WTC11 (cell line): ENCODE measurements at regions not wholly inside any gene's neighbourhood (a gene's known extent, or its start where the extent isn't known, plus 50 kb on each side); places are given as distances from the start of the nearest gene placed in this dataset.

Experiments used
- ATAC-seq: fragments of 200-7000 bp; cut with Tn5 transposase; 2 replicates; pipeline ENCODE4 v1.10.0; 2021; ENCODE audit warnings: mild to moderate bottlenecking, moderate library complexity
- CTCF ChIA-PET: fragments of 300-600 bp; sonication (Branson Sonifier 250); formaldehyde crosslinking; loops from one replicate; lab custom pipeline; 2021; ENCODE audit warnings: antibody characterized with exemption; lab: Charles Lee
- POLR2A ChIA-PET: fragments of 350-600 bp; sonication (Branson Sonifier 250); formaldehyde crosslinking; loops from one replicate; lab custom pipeline; 2021; ENCODE audit warnings: antibody characterized with exemption; lab: Charles Lee
- DNase-seq: peaks from one replicate; pipeline ENCODE4 v3.0.0; 2021; ENCODE audit warnings: low spot score
- H3K27ac Mint-ChIP-seq: 2 replicates; pipeline ENCODE4 v1.8.0; 2021; ENCODE audit warnings: mixed read lengths
- H3K27me3 Mint-ChIP-seq: 2 replicates; pipeline ENCODE4 v1.8.0; 2021; ENCODE audit warnings: low read depth, mild to moderate bottlenecking, moderate library complexity, mixed read lengths
- H3K36me3 Mint-ChIP-seq: 2 replicates; pipeline ENCODE4 v1.8.0; 2021; ENCODE audit warnings: mixed read lengths
- H3K4me1 Mint-ChIP-seq: 2 replicates; pipeline ENCODE4 v1.8.0; 2022; ENCODE audit warnings: mixed read lengths
- H3K4me3 Mint-ChIP-seq: 2 replicates; pipeline ENCODE4 v1.8.0; 2021; ENCODE audit warnings: mild to moderate bottlenecking, moderate library complexity, mixed read lengths
- H3K9me3 Mint-ChIP-seq: 2 replicates; pipeline ENCODE4 v1.8.0; 2021; ENCODE audit warnings: mixed read lengths
- ELF4 ChIP-seq: sonication (generic); formaldehyde crosslinking; IDR thresholded peaks from 2 replicates; pipeline ENCODE4 v1.8.1; 2022; ENCODE audit warnings: low read depth, mild to moderate bottlenecking, moderate library complexity, missing genetic modification reagents
- FOXJ3 ChIP-seq: sonication (generic); formaldehyde crosslinking; IDR thresholded peaks from 2 replicates; pipeline ENCODE4 v1.9.0; 2021; ENCODE audit warnings: missing genetic modification reagents, mild to moderate bottlenecking, borderline replicate concordance
- FOXP1 ChIP-seq: sonication (generic); formaldehyde crosslinking; IDR thresholded peaks from 2 replicates; pipeline ENCODE4 v1.8.0; 2022; ENCODE audit warnings: missing genetic modification reagents, mild to moderate bottlenecking, moderate library complexity, borderline replicate concordance
- NR1H2 ChIP-seq: sonication (generic); formaldehyde crosslinking; IDR thresholded peaks from 2 replicates; pipeline ENCODE4 v1.9.0; 2021; ENCODE audit warnings: mild to moderate bottlenecking, moderate library complexity, missing genetic modification reagents
- NR3C1 ChIP-seq: sonication (generic); formaldehyde crosslinking; conservative IDR thresholded peaks from 2 replicates; pipeline ENCODE4 v1.8.1; 2023; ENCODE audit warnings: low read depth, mild to moderate bottlenecking, missing genetic modification reagents
- PREB ChIP-seq: sonication (generic); formaldehyde crosslinking; IDR thresholded peaks from 2 replicates; pipeline ENCODE4 v1.8.1; 2022; ENCODE audit warnings: mild to moderate bottlenecking, missing genetic modification reagents, moderate library complexity, borderline replicate concordance
- PRRX2 ChIP-seq: fragments of 250-450 bp; sonication (Bioruptor Pico); IDR thresholded peaks from 2 replicates; pipeline ENCODE4 v1.8.0; 2021; ENCODE audit warnings: mild to moderate bottlenecking
- ZMAT4 ChIP-seq: fragments of 250-450 bp; sonication (Bioruptor Pico); IDR thresholded peaks from 2 replicates; pipeline ENCODE4 v1.9.0; 2021; ENCODE audit warnings: mild to moderate bottlenecking
- ZNF232 ChIP-seq: sonication (generic); formaldehyde crosslinking; IDR thresholded peaks from 2 replicates; pipeline ENCODE4 v1.8.0; 2022; ENCODE audit warnings: mild to moderate bottlenecking, missing genetic modification reagents
- ZNF263 ChIP-seq: sonication (generic); formaldehyde crosslinking; IDR thresholded peaks from 2 replicates; pipeline ENCODE4 v1.8.1; 2022; ENCODE audit warnings: low read depth, mild to moderate bottlenecking, moderate library complexity, missing genetic modification reagents
- ZNF416 ChIP-seq: fragments of 250-450 bp; sonication (Bioruptor Pico); IDR thresholded peaks from 2 replicates; pipeline ENCODE4 v1.9.0; 2021; ENCODE audit warnings: mild to moderate bottlenecking, inconsistent platforms
- TF ChIP-seq, protein P1 (sequence below): sonication (generic); formaldehyde crosslinking; IDR thresholded peaks from 2 replicates; pipeline ENCODE4 v1.8.1; 2022; ENCODE audit warnings: low read depth, missing genetic modification reagents, borderline replicate concordance
- TF ChIP-seq, protein P2 (sequence below): sonication (generic); formaldehyde crosslinking; IDR thresholded peaks from 2 replicates; pipeline ENCODE4 v1.8.0; 2022; ENCODE audit warnings: mild to moderate bottlenecking, missing genetic modification reagents
- TF ChIP-seq, protein P3 (sequence below): sonication (generic); formaldehyde crosslinking; IDR thresholded peaks from 2 replicates; pipeline ENCODE4 v1.8.1; 2023; ENCODE audit warnings: mild to moderate bottlenecking, missing genetic modification reagents
- TF ChIP-seq, protein P4 (sequence below): sonication (generic); formaldehyde crosslinking; IDR thresholded peaks from 2 replicates; pipeline ENCODE4 v1.8.0; 2023; ENCODE audit warnings: mild to moderate bottlenecking, missing genetic modification reagents
- TF ChIP-seq, protein P5 (sequence below): sonication (generic); formaldehyde crosslinking; IDR thresholded peaks from 2 replicates; pipeline ENCODE4 v1.8.0; 2022; ENCODE audit warnings: missing genetic modification reagents

DNA sequence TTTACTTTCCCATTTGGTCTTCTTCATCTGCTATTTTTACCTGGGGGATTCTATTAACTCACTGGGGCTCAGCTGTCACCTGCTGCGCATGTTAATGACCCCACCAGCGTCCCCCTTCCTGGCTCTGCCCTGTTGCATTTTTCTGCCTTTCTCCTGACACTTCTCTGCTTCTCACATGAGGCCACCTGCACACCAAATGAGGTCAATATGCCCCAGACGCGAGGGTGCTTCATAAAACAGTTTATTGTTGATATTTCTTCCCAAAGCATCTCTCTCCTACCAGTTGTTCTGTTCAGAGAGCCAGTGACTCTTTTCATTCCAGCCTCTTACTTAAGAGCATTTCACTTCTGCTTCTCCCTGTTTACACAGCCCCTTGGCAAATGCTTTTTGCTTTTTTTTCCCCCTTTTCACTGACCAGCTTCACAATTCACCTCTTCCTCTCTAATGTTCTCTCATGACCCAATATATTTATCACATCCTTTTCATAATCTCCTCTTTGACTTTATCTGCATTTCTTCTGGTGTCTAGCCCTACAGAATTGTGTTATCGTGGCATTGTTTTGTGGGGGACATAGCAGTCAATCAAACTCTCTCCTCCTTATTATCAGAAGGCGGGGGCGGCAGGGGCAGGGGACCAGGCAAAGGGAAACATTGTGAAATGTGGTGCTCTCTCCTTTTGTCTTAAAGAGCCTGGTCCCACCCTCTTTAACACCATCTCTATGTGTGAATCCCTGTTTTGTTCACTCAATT, 545.8 kb upstream of the CITED2 start:
- Mint-ChIP-seq H3K27me3 (no peaks in the 10 kb centered on the region), H3K36me3 (peaks cover under 1% of the 10 kb centered on the region; the same call in 1 of the 2 replicates), H3K9me3 (peaks cover 1% of the 10 kb centered on the region), H3K4me3 (no peak overlapping the region), H3K4me1 (peaks cover 32% of the 10 kb centered on the region), H3K27ac (0 out of 2 replicates have a peak overlapping the region, but pooled peaks have one; percentile 0)
- ChIA-PET CTCF (interaction anchor here (1.2 kb wide), 1 partner anchor 551 kb away, joined by 3 read pairs; no protein-coding TSS in a partner anchor), POLR2A (no interaction called here)
- no peak for DNase-seq
- ATAC-seq, result peak; percentile 71
- TF ChIP-seq NR1H2, result no peak
- TF ChIP-seq ZMAT4 (CRISPR knock-in tag), result no peak
- TF ChIP-seq, protein P1, sequence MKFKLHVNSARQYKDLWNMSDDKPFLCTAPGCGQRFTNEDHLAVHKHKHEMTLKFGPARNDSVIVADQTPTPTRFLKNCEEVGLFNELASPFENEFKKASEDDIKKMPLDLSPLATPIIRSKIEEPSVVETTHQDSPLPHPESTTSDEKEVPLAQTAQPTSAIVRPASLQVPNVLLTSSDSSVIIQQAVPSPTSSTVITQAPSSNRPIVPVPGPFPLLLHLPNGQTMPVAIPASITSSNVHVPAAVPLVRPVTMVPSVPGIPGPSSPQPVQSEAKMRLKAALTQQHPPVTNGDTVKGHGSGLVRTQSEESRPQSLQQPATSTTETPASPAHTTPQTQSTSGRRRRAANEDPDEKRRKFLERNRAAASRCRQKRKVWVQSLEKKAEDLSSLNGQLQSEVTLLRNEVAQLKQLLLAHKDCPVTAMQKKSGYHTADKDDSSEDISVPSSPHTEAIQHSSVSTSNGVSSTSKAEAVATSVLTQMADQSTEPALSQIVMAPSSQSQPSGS (CRISPR knock-in tag), result no peak
- no peak for TF ChIP-seq ZNF232 (CRISPR knock-in tag)
- TF ChIP-seq ELF4, result no peak
- no peak for TF ChIP-seq PRRX2 (CRISPR knock-in tag)
- no peak for TF ChIP-seq ZNF416 (CRISPR knock-in tag)
- TF ChIP-seq, protein P2, sequence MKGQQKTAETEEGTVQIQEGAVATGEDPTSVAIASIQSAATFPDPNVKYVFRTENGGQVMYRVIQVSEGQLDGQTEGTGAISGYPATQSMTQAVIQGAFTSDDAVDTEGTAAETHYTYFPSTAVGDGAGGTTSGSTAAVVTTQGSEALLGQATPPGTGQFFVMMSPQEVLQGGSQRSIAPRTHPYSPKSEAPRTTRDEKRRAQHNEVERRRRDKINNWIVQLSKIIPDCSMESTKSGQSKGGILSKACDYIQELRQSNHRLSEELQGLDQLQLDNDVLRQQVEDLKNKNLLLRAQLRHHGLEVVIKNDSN (CRISPR knock-in tag), result no peak
- TF ChIP-seq, protein P3, sequence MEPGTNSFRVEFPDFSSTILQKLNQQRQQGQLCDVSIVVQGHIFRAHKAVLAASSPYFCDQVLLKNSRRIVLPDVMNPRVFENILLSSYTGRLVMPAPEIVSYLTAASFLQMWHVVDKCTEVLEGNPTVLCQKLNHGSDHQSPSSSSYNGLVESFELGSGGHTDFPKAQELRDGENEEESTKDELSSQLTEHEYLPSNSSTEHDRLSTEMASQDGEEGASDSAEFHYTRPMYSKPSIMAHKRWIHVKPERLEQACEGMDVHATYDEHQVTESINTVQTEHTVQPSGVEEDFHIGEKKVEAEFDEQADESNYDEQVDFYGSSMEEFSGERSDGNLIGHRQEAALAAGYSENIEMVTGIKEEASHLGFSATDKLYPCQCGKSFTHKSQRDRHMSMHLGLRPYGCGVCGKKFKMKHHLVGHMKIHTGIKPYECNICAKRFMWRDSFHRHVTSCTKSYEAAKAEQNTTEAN, result no peak
- TF ChIP-seq, protein P4, sequence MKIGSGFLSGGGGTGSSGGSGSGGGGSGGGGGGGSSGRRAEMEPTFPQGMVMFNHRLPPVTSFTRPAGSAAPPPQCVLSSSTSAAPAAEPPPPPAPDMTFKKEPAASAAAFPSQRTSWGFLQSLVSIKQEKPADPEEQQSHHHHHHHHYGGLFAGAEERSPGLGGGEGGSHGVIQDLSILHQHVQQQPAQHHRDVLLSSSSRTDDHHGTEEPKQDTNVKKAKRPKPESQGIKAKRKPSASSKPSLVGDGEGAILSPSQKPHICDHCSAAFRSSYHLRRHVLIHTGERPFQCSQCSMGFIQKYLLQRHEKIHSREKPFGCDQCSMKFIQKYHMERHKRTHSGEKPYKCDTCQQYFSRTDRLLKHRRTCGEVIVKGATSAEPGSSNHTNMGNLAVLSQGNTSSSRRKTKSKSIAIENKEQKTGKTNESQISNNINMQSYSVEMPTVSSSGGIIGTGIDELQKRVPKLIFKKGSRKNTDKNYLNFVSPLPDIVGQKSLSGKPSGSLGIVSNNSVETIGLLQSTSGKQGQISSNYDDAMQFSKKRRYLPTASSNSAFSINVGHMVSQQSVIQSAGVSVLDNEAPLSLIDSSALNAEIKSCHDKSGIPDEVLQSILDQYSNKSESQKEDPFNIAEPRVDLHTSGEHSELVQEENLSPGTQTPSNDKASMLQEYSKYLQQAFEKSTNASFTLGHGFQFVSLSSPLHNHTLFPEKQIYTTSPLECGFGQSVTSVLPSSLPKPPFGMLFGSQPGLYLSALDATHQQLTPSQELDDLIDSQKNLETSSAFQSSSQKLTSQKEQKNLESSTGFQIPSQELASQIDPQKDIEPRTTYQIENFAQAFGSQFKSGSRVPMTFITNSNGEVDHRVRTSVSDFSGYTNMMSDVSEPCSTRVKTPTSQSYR (CRISPR knock-in tag), result no peak
- no peak for TF ChIP-seq ZNF263 (CRISPR knock-in tag)

- DNase-seq (no peak), ATAC-seq (no peak)
- H3K4me3 Mint-ChIP-seq, result no peak overlapping the region
- H3K4me1 Mint-ChIP-seq, result peaks cover 32% of the 10 kb centered on the region
- no peak overlapping the region for H3K27ac Mint-ChIP-seq
- ChIA-PET CTCF (interaction anchor here (1.2 kb wide), 1 partner anchor 550 kb away, joined by 3 read pairs; no protein-coding TSS in a partner anchor), POLR2A (no interaction called here)
- no peaks in the 10 kb centered on the region for H3K27me3 Mint-ChIP-seq
- H3K36me3 Mint-ChIP-seq, result peaks cover 9% of the 10 kb centered on the region
- peaks cover 9% of the 10 kb centered on the region for H3K9me3 Mint-ChIP-seq
- TF ChIP-seq PREB (CRISPR knock-in tag), result no peak
- TF ChIP-seq, protein P5, sequence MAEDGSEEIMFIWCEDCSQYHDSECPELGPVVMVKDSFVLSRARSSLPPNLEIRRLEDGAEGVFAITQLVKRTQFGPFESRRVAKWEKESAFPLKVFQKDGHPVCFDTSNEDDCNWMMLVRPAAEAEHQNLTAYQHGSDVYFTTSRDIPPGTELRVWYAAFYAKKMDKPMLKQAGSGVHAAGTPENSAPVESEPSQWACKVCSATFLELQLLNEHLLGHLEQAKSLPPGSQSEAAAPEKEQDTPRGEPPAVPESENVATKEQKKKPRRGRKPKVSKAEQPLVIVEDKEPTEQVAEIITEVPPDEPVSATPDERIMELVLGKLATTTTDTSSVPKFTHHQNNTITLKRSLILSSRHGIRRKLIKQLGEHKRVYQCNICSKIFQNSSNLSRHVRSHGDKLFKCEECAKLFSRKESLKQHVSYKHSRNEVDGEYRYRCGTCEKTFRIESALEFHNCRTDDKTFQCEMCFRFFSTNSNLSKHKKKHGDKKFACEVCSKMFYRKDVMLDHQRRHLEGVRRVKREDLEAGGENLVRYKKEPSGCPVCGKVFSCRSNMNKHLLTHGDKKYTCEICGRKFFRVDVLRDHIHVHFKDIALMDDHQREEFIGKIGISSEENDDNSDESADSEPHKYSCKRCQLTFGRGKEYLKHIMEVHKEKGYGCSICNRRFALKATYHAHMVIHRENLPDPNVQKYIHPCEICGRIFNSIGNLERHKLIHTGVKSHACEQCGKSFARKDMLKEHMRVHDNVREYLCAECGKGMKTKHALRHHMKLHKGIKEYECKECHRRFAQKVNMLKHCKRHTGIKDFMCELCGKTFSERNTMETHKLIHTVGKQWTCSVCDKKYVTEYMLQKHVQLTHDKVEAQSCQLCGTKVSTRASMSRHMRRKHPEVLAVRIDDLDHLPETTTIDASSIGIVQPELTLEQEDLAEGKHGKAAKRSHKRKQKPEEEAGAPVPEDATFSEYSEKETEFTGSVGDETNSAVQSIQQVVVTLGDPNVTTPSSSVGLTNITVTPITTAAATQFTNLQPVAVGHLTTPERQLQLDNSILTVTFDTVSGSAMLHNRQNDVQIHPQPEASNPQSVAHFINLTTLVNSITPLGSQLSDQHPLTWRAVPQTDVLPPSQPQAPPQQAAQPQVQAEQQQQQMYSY (CRISPR knock-in tag), result no peak
- TF ChIP-seq ZNF232 (CRISPR knock-in tag), result no peak
- no peak for TF ChIP-seq NR1H2
- no peak for TF ChIP-seq FOXP1 (CRISPR knock-in tag)
- no peak for TF ChIP-seq FOXJ3 (CRISPR knock-in tag)
- TF ChIP-seq, protein P3, result no peak
- TF ChIP-seq NR3C1 (CRISPR knock-in tag), result no peak
Measured at GRCh38 chr6:139919107-139920026, 544.9 kb upstream of the CITED2 start.
